ENCODE measurements at regions not wholly inside any gene's neighbourhood (a gene's known extent, or its start where the extent isn't known, plus 50 kb on each side); places are given as distances from the start of the nearest gene placed in this dataset.

DNA sequence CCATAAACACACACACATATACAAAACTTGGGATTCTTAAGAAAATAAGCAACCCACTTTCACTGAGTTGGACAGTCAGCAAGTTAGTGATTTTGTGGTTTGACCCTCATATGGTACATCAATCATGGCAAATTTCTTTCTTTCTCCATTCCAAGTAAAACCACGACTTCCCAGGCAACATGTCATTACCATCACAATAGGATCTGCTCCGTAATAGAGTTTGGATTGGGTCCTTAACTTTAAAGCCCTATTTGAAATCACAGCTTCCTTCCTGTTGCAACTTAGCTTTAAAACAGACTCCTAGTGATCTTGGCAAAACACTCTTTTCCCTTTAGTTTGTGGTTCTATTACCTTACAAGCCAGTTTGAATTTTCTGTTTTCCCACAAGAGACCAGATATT, 483.6 kb downstream of the INHBA start:
- TF ChIP-seq, protein P1, sequence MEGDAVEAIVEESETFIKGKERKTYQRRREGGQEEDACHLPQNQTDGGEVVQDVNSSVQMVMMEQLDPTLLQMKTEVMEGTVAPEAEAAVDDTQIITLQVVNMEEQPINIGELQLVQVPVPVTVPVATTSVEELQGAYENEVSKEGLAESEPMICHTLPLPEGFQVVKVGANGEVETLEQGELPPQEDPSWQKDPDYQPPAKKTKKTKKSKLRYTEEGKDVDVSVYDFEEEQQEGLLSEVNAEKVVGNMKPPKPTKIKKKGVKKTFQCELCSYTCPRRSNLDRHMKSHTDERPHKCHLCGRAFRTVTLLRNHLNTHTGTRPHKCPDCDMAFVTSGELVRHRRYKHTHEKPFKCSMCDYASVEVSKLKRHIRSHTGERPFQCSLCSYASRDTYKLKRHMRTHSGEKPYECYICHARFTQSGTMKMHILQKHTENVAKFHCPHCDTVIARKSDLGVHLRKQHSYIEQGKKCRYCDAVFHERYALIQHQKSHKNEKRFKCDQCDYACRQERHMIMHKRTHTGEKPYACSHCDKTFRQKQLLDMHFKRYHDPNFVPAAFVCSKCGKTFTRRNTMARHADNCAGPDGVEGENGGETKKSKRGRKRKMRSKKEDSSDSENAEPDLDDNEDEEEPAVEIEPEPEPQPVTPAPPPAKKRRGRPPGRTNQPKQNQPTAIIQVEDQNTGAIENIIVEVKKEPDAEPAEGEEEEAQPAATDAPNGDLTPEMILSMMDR (conservative IDR thresholded peaks at IDR 0.05) = no peak
- no peak overlapping the region for H3K27ac ChIP-seq

DNA sequence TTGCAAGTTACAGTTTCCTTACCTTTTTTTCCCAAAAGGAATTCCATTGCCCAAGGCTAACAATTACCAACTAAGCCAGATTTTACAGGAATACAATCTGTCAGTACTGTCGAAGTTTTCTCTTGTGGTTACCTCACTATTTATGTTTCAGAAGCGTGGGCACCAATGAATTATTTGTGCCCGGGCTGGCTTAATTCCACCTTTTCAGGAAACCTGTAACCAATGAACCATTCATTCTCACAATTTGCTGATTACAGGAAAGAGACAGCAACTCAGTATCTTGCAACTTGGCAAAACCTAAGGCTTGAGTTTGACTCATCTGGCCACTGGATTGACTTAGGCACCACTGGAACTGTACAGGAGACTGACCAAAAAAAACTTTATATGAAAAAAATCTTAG, 485.6 kb downstream of the INHBA start:
- no peak overlapping the region for H3K27ac ChIP-seq
- TF ChIP-seq, protein P1 (conservative IDR thresholded peaks at IDR 0.05) = no peak

DNA sequence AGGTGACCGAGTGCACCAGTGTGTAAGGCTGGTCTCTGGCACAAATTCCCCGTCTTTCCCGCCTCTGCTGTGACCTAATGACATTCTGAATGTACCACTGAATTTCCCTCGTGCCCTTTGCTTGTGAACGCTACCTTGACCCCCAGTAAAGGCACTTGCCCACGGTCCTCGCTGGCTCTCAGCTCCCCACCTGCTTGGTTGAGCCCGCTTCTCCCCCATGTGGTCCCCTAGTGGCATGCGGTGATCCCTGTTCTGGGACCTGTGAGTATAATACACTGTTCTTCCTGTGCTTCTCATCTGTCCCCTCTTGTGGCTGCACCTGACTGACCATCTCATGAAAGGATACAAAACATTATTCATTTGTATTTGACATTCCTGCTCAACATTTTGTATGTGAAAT, 495.7 kb downstream of the INHBA start:
- no peak overlapping the region for H3K27ac ChIP-seq

DNA sequence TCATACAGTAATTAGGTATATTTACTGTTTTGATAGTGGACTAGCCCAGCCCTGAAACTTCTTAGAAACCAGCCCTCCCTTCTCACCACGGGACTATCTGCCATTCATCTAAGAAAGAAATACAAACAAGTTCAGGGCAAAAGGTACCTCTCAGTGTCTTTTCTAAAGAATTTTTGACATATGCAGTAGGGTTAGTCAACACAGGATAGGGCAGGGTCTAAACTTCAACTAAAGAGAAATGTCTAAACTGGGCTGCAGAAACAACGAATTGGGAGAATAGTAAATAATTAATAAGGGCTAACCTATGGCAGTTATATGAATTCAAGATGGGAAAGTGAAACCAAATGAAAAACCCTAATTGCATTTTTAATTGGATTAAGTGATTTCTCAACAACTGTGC, 496.6 kb downstream of the INHBA start:
- TF ChIP-seq, protein P1 (conservative IDR thresholded peaks at IDR 0.05) = no peak

More for the DNA sequence above, 495.7 kb downstream of the INHBA start:
- TF ChIP-seq, protein P1 (conservative IDR thresholded peaks at IDR 0.05) = no peak

DNA sequence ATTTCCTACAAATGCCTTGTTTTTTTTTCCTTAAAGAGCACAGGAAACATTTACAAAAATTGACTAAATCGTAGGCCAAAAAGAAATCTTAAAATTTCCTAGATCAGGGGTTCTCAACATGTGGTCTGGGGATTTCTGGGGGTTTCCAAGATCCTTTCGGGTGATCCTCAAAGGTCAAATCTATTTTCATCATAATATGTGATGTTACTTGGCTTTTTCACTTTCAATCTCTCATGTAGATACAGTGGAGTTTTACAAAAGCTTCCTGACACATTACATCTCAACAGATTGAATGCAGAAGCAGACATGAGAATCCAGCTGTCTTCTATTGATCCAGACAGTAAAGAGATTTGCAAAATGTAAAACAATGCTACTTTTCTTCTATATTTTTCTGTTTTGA, 497.3 kb downstream of the INHBA start:
- TF ChIP-seq, protein P1 (conservative IDR thresholded peaks at IDR 0.05) = no peak
- H3K27ac ChIP-seq = no peak overlapping the region

More for the DNA sequence above, 496.6 kb downstream of the INHBA start:
- H3K27ac ChIP-seq = no peak overlapping the region

DNA sequence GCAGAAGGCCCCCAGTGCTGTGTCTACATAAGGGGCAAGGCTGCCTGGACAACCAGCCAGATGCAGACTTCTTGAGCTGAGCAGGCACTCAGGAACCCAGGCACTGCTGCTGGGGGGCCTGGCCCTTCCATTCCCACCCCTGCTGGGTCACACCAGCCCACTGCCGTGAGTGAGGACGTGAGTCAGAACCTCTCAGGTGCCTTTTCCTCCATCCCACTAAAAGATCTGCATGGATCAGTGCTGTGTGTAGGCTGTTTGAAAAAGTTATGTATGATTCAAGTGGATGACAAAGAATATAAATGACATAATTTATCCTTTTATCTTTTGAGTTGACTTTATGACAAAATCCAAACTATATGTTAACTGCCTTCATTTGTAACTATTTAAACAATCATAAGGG, 499.3 kb downstream of the INHBA start:
- H3K27ac ChIP-seq = no peak overlapping the region
- TF ChIP-seq, protein P1 (conservative IDR thresholded peaks at IDR 0.05) = no peak

DNA sequence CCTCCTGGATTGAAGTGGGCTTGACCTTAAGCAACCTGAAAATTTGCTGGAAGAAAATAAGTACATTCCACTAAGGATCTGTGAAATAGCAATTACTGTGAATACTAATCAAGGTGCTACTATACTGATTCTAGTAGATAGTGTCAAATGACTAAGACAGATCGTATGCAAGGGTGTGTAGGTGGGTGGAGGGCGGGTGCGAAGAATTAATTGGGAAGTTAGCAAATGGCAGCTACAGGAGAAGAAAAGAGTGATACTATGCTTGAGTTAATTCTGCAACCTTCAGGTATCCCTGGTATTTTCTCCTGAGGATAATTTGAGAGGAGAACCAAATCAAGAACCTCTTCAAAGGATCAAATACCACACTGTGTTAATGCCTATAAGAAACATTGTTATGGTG, 501.9 kb downstream of the INHBA start:
- H3K27ac ChIP-seq = no peak overlapping the region
- TF ChIP-seq, protein P1 (conservative IDR thresholded peaks at IDR 0.05) = no peak

DNA sequence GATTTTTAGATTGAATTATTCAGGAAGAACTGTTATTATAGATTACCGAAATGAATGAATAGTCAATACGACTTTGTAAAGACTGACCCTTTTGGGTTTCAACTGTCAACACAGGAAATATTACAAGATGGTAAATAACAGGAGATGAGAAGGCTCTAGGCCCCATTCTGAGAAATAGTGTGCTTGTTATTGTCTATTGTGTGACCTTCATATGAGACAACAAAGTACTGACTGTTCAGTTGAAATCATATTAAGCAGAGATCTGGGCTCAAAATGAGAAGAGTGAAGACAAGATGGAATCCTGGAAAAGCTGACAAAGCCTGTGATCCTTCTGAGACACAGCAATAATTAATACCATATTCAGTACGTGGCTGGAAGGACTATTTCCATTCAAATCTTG, 503.8 kb downstream of the INHBA start:
- no peak overlapping the region for H3K27ac ChIP-seq
- TF ChIP-seq, protein P1 (conservative IDR thresholded peaks at IDR 0.05) = no peak
